Fibroblast of villous mesenchyme (primary cell): ENCODE measurements at regions not wholly inside any gene's neighbourhood (a gene's known extent, or its start where the extent isn't known, plus 50 kb on each side); places are given as distances from the start of the nearest gene placed in this dataset.

Experiments
- DNase-seq: peaks from one replicate; pipeline ENCODE4 v3.0.0-alpha.2; 2010; ENCODE audit warnings: low read depth
- H3K4me3 ChIP-seq: 2 replicates; pipeline ENCODE4 v1.5.1; 2011; ENCODE audit warnings: low read depth, mild to moderate bottlenecking, low read length
- TF ChIP-seq, protein P1 (sequence below): IDR thresholded peaks from 2 replicates; pipeline ENCODE4 v1.5.1; 2012; ENCODE audit warnings: low read depth, mild to moderate bottlenecking, low read length; ENCODE audit not compliant: insufficient read depth

DNA sequence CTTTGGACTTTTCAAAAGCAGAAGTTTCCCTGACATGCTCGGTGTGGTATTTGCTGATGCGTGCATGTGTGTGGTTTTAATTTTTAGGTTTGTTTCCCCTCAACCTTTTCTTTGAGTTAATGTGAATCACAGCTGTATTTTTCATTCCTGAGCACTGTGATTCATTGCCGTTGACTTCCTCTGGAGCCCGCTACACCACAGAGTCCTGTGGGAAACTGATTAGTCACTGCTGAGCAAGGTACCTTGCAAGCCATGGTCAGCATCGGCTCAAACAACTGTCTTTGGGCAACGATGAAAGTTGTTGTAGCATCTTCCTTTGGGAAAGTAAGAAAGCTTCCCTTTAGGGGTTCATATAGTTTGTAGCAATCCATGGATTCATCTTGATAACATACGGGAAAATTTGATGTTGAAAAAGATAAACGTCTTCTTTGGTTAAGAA lies 57.5 kb downstream of the RIN2 start:
- no peak overlapping the region for H3K4me3 ChIP-seq
- TF ChIP-seq, protein P1, sequence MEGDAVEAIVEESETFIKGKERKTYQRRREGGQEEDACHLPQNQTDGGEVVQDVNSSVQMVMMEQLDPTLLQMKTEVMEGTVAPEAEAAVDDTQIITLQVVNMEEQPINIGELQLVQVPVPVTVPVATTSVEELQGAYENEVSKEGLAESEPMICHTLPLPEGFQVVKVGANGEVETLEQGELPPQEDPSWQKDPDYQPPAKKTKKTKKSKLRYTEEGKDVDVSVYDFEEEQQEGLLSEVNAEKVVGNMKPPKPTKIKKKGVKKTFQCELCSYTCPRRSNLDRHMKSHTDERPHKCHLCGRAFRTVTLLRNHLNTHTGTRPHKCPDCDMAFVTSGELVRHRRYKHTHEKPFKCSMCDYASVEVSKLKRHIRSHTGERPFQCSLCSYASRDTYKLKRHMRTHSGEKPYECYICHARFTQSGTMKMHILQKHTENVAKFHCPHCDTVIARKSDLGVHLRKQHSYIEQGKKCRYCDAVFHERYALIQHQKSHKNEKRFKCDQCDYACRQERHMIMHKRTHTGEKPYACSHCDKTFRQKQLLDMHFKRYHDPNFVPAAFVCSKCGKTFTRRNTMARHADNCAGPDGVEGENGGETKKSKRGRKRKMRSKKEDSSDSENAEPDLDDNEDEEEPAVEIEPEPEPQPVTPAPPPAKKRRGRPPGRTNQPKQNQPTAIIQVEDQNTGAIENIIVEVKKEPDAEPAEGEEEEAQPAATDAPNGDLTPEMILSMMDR: no peak
- DNase-seq: peak; percentile 98

DNA sequence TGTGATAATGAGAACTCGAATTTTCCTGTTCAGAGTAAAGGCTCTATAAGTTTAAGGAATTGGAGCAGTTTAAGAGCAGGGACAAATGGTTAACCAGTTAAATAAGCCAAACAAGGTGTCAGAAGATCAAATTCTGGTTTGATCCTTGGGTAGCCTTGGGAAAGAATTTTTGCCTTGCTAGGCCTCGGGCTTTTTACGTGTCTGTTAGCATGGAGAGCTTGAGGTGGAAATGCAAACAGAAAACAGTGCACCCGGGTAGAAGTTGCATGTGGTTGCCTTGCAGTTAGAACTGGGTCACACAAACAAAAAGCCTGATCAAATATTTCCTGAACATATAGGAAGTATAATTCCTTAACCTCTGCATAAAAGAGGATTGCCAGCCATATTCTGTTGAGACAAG lies 58.3 kb downstream of the RIN2 start:
- peak; percentile 77 for DNase-seq
- TF ChIP-seq, protein P1: no peak
- no peak overlapping the region for H3K4me3 ChIP-seq

DNA sequence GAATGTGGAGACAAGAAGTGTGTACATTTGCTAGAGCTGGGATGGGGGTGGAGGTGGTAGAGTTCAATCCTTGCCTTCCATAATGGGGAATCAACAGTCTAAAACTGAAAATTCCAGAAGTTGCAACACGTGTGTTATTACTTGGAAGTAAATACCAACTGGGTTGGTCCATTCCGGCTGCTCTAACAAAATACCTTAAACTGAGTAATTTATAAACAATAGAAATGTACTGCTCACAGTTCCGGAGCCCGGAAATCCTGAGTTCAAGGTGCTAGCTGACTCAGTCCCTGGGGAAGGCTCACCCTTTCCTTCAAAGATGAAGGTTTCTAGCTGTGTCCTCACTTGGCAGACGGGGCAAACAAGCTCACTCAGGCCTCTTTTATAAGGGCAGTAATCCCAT lies 59.0 kb downstream of the RIN2 start:
- TF ChIP-seq, protein P1: no peak
- no peak overlapping the region for H3K4me3 ChIP-seq
- peak; percentile 92 for DNase-seq

DNA sequence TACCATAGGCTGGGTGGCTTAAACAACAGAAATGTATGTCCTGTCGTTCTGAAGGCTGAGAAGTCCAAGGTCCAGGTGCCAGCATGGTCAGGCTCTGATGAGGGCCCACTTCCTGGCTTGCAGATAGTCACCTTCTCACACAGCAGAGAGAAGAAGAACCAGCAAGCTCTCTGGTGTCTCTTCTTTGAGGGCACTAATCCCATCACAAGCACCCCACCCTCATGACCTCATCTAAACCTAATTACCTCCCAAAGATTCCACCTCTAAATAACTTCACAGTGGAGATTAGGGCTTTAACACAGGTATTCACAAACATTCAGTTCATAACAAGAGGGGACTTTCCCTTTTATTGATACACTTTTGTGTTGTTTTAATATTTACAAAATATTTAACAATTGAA lies 61.1 kb downstream of the RIN2 start:
- H3K4me3 ChIP-seq: no peak overlapping the region
- no peak for DNase-seq
- TF ChIP-seq, protein P1: no peak

DNA sequence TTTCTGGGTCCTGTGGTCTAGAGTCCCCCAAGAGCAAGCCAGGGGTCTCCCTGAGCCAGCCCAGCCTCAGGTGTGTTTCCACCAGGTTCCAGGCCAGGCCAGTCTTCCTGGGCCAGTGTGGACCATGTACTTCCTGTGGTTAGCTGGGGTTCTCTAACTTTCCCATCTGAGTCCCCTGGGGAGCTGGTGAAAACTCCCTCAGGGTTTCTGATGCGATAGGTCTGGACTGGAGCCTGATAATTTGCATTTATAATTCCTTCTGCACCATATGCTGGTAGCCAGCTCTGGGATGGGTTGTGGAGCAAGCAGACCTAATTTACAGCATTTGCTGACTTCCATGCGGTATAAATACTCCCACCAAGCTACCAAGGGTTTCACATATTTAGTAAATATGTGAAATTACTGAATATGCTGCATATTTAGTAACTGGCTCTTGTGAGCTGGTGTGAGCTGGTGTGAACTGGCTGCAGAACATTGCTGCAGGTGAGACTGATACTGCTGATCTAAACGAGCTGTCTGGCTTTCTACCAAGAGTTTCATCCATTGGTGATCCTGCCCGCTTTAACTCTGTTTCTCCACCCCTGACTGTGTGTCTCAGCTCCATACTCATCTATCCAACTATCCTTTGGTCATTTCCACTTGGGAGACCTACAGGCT lies 62.6 kb downstream of the RIN2 start:
- TF ChIP-seq, protein P1: no peak
- no peak overlapping the region for H3K4me3 ChIP-seq
- DNase-seq: no peak

DNA sequence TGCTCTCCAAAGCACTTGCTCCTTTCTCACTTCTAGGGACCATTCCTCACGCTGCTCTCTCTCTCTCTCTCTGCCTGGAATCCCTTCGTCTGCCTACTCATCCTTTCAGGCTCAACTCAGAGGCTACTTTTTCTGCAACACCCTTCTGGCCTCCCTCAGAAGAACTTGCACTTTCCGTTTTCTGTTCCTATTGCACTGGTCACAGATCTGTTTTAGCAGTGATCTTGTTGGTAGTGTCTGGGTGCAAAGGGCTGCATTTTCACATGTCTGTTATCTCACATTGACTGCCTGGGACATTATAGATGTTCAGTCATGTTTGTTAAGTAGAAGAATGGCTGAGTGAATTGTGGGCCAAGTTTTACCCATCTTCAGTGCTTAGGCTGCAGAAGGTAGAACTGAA lies 63.5 kb downstream of the RIN2 start:
- TF ChIP-seq, protein P1: no peak

DNA sequence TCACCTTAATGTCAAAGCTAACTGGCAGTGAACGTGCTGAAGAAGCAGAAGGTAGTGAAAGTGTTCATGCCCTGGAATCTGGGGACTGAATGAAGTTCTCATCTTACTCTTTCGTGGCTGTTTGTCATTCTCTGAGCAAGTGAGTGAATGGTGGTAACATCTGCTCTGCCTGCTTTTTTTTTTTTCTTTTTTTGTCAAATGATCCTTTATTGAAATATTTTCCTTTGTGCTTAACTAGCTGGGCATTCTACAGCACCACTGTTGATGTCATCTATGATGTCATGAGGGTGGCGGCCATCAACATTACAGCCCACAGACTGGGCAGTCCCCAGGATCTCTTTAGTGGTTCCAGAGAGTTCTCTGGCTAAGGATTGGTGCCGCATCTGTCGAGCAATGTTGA lies 65.2 kb downstream of the RIN2 start:
- no peak for DNase-seq
- no peak overlapping the region for H3K4me3 ChIP-seq
- TF ChIP-seq, protein P1: no peak

More for the DNA sequence above, 63.5 kb downstream of the RIN2 start:
- no peak for DNase-seq
- H3K4me3 ChIP-seq: no peak overlapping the region
